IMR-90 (cell line): ENCODE measurements at regions not wholly inside any gene's neighbourhood (a gene's known extent, or its start where the extent isn't known, plus 50 kb on each side); places are given as distances from the start of the nearest gene placed in this dataset.
A peak's percentile ranks its signal among the peaks of the same experiment; 100 is the strongest.

Experiments
- ATAC-seq: fragments of 200-7000 bp; cut with Tn5 transposase; 2 replicates; pipeline ENCODE4 v1.9.1; 2020; ENCODE audit warnings: low read depth, mild to moderate bottlenecking, moderate library complexity
- BruUV-seq: library from RNA; stranded (reverse); fragments of 400-500 nt; replicated peaks from 2 replicates; lab custom pipeline; 2021; lab: Mats Ljungman, UMichigan
- CTCF ChIA-PET: fragments of 300-600 bp; formaldehyde crosslinking; extraction: SDS; loops from one replicate; lab custom pipeline; 2021; ENCODE audit warnings: antibody characterized with exemption; lab: Yijun Ruan, JAX
- POLR2A ChIA-PET: fragments of 300-600 bp; sonication (Branson Sonifier 250); formaldehyde crosslinking; loops from one replicate; lab custom pipeline; 2022; ENCODE audit warnings: antibody characterized with exemption; ENCODE audit not compliant: unreplicated experiment; lab: Charles Lee
- DNase-seq: peaks from one replicate; pipeline ENCODE4 v3.0.0; 2013
- H2AFZ ChIP-seq: replicated peaks from 2 replicates; pipeline ENCODE3; 2013; ENCODE audit warnings: low read length, mild to moderate bottlenecking; ENCODE audit not compliant: poor library complexity
- H2AK5ac ChIP-seq: 2 replicates; pipeline ENCODE4 v1.6.1; 2013; ENCODE audit warnings: low read depth, low read length, inconsistent platforms
- H2AK9ac ChIP-seq: replicated peaks from 2 replicates; pipeline ENCODE3; 2013; ENCODE audit warnings: mild to moderate bottlenecking, low read depth, low read length, moderate library complexity; ENCODE audit not compliant: poor library complexity
- H2BK120ac ChIP-seq: 2 replicates; pipeline ENCODE4 v1.6.1; 2013; ENCODE audit warnings: low read depth, low read length, inconsistent platforms
- H2BK15ac ChIP-seq: 3 replicates; pipeline ENCODE4 v1.6.1; 2013; ENCODE audit warnings: low read depth, low read length, inconsistent platforms
- H2BK20ac ChIP-seq: 2 replicates; pipeline ENCODE4 v1.6.1; 2013; ENCODE audit warnings: low read depth, mild to moderate bottlenecking, inconsistent platforms, low read length, moderate library complexity
- H2BK5ac ChIP-seq: 2 replicates; pipeline ENCODE4 v1.6.1; 2013; ENCODE audit warnings: mild to moderate bottlenecking, low read depth, low read length, inconsistent platforms; ENCODE audit not compliant: poor library complexity, severe bottlenecking
- H3K14ac ChIP-seq: replicated peaks from 2 replicates; pipeline ENCODE4 v1.6.1; 2013; ENCODE audit warnings: low read depth, low read length, inconsistent platforms
- H3K18ac ChIP-seq: 2 replicates; pipeline ENCODE4 v1.6.1; 2013; ENCODE audit warnings: low read depth, low read length, control low read depth
- H3K23ac ChIP-seq: 2 replicates; pipeline ENCODE4 v1.6.1; 2013; ENCODE audit warnings: low read depth, low read length, inconsistent platforms
- H3K27ac ChIP-seq: 2 replicates; pipeline ENCODE4 v1.5.1; 2013; ENCODE audit warnings: mild to moderate bottlenecking, control low read depth, low read length; ENCODE audit not compliant: insufficient read depth
- H3K27me3 ChIP-seq: 2 replicates; pipeline ENCODE4 v1.6.1; 2013; ENCODE audit warnings: low read length; ENCODE audit not compliant: control insufficient read depth, insufficient read depth
- H3K36me3 ChIP-seq: 2 replicates; pipeline ENCODE4 v1.6.1; 2013; ENCODE audit warnings: low read length, mixed read lengths; ENCODE audit not compliant: control insufficient read depth, insufficient read depth
- H3K4ac ChIP-seq: 2 replicates; pipeline ENCODE4 v1.6.1; 2013; ENCODE audit warnings: low read depth, low read length, inconsistent platforms
- H3K4me1 ChIP-seq: 2 replicates; pipeline ENCODE4 v1.6.1; 2013; ENCODE audit warnings: low read length, mixed read lengths; ENCODE audit not compliant: control insufficient read depth, insufficient read depth
- H3K4me2 ChIP-seq: 2 replicates; pipeline ENCODE4 v1.6.1; 2013; ENCODE audit warnings: low read depth, mild to moderate bottlenecking, control low read depth, low read length, moderate library complexity
- H3K4me3 ChIP-seq: 2 replicates; pipeline ENCODE4 v1.5.1; 2013; ENCODE audit warnings: low read depth, mild to moderate bottlenecking, control low read depth, low read length, moderate library complexity; ENCODE audit not compliant: insufficient read depth
- H3K56ac ChIP-seq: 2 replicates; pipeline ENCODE4 v1.6.1; 2013; ENCODE audit warnings: low read length, inconsistent platforms; ENCODE audit not compliant: insufficient read depth; ENCODE audit errors: extremely low read depth
- H3K79me1 ChIP-seq, 2 experiments: 2 replicates each; pipeline ENCODE4 v1.6.1; 2013; ENCODE audit warnings: low read length in 2 of 2, inconsistent platforms in 1 of 2, low read depth in 1 of 2
- H3K9ac ChIP-seq: 2 replicates; pipeline ENCODE4 v1.6.1; 2013; ENCODE audit warnings: low read depth, low read length, control low read depth
- H3K9me1 ChIP-seq: 2 replicates; pipeline ENCODE4 v1.6.1; 2013; ENCODE audit warnings: low read length, inconsistent platforms; ENCODE audit not compliant: insufficient read depth
- H3K9me3 ChIP-seq: 2 replicates; pipeline ENCODE4 v1.6.1; 2013; ENCODE audit warnings: low read length; ENCODE audit not compliant: control insufficient read depth, insufficient read depth
- H4K20me1 ChIP-seq: 2 replicates; pipeline ENCODE4 v1.6.1; 2013; ENCODE audit warnings: low read length, inconsistent platforms; ENCODE audit not compliant: insufficient read depth
- H4K5ac ChIP-seq: 2 replicates; pipeline ENCODE4 v1.6.1; 2013; ENCODE audit warnings: mild to moderate bottlenecking, low read depth, low read length, control low read depth
- H4K8ac ChIP-seq, 2 experiments: 2 replicates each; pipeline ENCODE4 v1.6.1; 2013; ENCODE audit warnings: low read depth in 2 of 2, low read length in 2 of 2, control low read depth in 1 of 2, inconsistent platforms in 1 of 2
- H4K91ac ChIP-seq: 2 replicates; pipeline ENCODE4 v1.6.1; 2013; ENCODE audit warnings: low read depth, low read length, inconsistent platforms; ENCODE audit not compliant: insufficient read depth
- MAZ ChIP-seq: IDR thresholded peaks from 2 replicates; pipeline ENCODE4 v1.6.1; 2012; ENCODE audit warnings: low read depth, mild to moderate bottlenecking, low read length, improper control_type of control experiment, moderate library complexity, borderline replicate concordance
- RAD21 ChIP-seq: IDR thresholded peaks from 2 replicates; pipeline ENCODE4 v1.6.1; 2012; ENCODE audit warnings: low read length, improper control_type of control experiment
- SMC3 ChIP-seq: fragments of 150-350 bp; IDR thresholded peaks from 2 replicates; pipeline ENCODE4 v1.6.1; 2016; ENCODE audit warnings: low read depth, mild to moderate bottlenecking, antibody characterized with exemption, low read length, moderate library complexity
- WGBS, 2 experiments: methylation state at CpG; one replicate each; pipeline versions ENCODE4 v1.1.5 to v1.1.7; 2013; ENCODE audit warnings: missing lambda C conversion rate in 2 of 2; ENCODE audit not compliant: insufficient read length in 1 of 2; ENCODE audit errors: extremely low coverage in 2 of 2; 5-methylcytosine and 5-hydroxymethylcytosine counted together
- dilution Hi-C: fragments of 300-500 bp; cut with HindIII; formaldehyde crosslinking; loops from one replicate; pipeline ENCODE4 v1.14.3; 2018; ENCODE audit warnings: low sequenced_read_pairs; ENCODE audit not compliant: unreplicated experiment
- in situ Hi-C: fragments of 300-500 bp; cut with MboI; formaldehyde crosslinking; loops from 3 replicates; pipeline ENCODE4 v1.14.3; 2019; ENCODE audit warnings: low sequenced_read_pairs, inconsistent platforms, mixed read lengths
- intact Hi-C: fragments of 100-400 bp; cut with micrococcal nuclease; formaldehyde crosslinking; loops from 2 replicates; pipeline ENCODE4 v1.10.0; 2022
- TF ChIP-seq, protein P1 (sequence below): conservative IDR thresholded peaks from 2 replicates; pipeline ENCODE4 v1.5.1; 2012; ENCODE audit warnings: mild to moderate bottlenecking, low read depth, low read length, improper control_type of control experiment
- TF ChIP-seq, protein P2 (sequence below): fragments of 150-350 bp; IDR thresholded peaks from 2 replicates; pipeline ENCODE4 v1.6.1; 2016; ENCODE audit warnings: low read depth, mild to moderate bottlenecking, low read length, moderate library complexity, borderline replicate concordance

DNA sequence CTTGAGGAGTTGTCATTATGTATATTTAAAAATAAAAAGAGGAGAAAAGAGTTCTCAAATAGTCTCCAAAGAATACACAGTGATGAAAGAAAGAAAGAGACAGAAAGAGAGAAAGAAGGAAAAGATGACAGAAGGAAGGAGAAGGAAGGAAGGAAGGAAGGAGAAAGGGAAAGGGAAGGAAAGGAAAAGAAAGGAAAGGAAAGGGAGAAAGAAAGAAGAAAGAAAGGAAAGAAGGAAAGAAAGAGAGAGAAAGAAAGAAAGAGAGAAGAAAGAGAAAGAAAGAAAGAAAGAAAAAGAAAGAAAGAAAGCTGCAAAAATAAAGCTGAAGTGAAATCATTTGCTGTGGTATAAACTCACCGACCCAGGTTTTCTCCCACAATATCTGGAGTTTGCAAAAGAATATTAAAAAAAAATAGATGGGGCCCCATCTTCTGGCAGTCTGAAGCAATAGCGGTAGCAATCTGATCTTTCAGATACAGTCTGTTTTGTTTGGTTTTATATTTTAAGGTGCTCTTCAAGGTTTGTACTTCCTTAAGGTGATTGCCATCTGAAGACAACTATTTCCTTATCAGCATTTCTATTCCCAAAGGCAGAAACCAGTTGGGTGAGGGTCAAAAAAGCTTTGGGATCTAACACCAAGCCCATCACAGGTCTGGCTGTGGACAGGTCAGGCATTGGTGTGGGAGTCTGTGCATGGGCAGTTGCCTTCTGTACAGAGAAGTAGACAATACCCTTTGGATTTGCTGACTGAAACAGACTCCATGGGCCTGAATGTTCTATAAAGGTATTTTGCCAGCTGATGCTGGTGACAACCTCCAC lies 160.4 kb downstream of the CPEB2 start:
- Histone ChIP-seq H2AK5ac (no peak overlapping the region), H2BK15ac (no peak overlapping the region), H3K56ac (no peak overlapping the region), H4K20me1 (no peaks in the 10 kb centered on the region), H3K9me3 (no peaks in the 10 kb centered on the region), H3K9ac (no peak overlapping the region), H4K91ac (no peak overlapping the region), H3K4me1 (peaks cover 2% of the 10 kb centered on the region; the same call in 1 of the 2 replicates), H3K36me3 (no peaks in the 10 kb centered on the region), H2AFZ (no peak overlapping the region), H3K79me1 (no peaks in the 10 kb centered on the region), H2BK5ac (no peak overlapping the region), H4K8ac (no peak overlapping the region), H3K27me3 (peaks cover 3% of the 10 kb centered on the region), H2BK120ac (no peak overlapping the region), H3K18ac (no peak overlapping the region), H3K4me2 (no peak overlapping the region), H2BK20ac (no peak overlapping the region), H3K27ac (no peak overlapping the region), H2AK9ac (no peak overlapping the region), H3K23ac (no peak overlapping the region), H4K5ac (no peak overlapping the region), H3K14ac (no peak overlapping the region), H3K9me1 (no peaks in the 10 kb centered on the region), H3K4me3 (no peak overlapping the region), H3K4ac (no peak overlapping the region)
- no TSS peak for BruUV-seq
- ChIA-PET CTCF (interaction anchor here (0.5 to 1.3 kb wide), 3 partner anchors 35 to 1509 kb away, joined by 3 to 4 read pairs (median 3); no protein-coding TSS in a partner anchor), POLR2A (no interaction called here)
- TF ChIP-seq RAD21: peak; percentile 54
- TF ChIP-seq MAZ: no peak
- TF ChIP-seq, protein P1, sequence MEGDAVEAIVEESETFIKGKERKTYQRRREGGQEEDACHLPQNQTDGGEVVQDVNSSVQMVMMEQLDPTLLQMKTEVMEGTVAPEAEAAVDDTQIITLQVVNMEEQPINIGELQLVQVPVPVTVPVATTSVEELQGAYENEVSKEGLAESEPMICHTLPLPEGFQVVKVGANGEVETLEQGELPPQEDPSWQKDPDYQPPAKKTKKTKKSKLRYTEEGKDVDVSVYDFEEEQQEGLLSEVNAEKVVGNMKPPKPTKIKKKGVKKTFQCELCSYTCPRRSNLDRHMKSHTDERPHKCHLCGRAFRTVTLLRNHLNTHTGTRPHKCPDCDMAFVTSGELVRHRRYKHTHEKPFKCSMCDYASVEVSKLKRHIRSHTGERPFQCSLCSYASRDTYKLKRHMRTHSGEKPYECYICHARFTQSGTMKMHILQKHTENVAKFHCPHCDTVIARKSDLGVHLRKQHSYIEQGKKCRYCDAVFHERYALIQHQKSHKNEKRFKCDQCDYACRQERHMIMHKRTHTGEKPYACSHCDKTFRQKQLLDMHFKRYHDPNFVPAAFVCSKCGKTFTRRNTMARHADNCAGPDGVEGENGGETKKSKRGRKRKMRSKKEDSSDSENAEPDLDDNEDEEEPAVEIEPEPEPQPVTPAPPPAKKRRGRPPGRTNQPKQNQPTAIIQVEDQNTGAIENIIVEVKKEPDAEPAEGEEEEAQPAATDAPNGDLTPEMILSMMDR: peak; percentile 55
- TF ChIP-seq, protein P2, sequence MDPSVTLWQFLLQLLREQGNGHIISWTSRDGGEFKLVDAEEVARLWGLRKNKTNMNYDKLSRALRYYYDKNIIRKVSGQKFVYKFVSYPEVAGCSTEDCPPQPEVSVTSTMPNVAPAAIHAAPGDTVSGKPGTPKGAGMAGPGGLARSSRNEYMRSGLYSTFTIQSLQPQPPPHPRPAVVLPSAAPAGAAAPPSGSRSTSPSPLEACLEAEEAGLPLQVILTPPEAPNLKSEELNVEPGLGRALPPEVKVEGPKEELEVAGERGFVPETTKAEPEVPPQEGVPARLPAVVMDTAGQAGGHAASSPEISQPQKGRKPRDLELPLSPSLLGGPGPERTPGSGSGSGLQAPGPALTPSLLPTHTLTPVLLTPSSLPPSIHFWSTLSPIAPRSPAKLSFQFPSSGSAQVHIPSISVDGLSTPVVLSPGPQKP: no peak
- TF ChIP-seq SMC3: peak; percentile 41
- WGBS, 2 experiments: no CpG with 5 or more reads among the region's 2 CpGs
- DNase-seq (peak; percentile 53), ATAC-seq (peak; percentile 54)
- dilution Hi-C loops (no loop called here), in situ Hi-C loops (loop anchor here (10.0 kb wide), 1 partner anchor 1508 kb away; no protein-coding TSS in a partner anchor), intact Hi-C loops (loop anchor here (2.0 to 5.0 kb wide), 2 partner anchors 160 to 1510 kb away; partner anchors contain the start of gene CPEB2)
